ENCODE measurements at regions not wholly inside any gene's neighbourhood (a gene's known extent, or its start where the extent isn't known, plus 50 kb on each side); places are given as distances from the start of the nearest gene placed in this dataset.
"Not testable (repeated sequence)": the region's sequence is repeated elsewhere in the genome, so short reads cannot be mapped to it uniquely, and the experiment has no call there.

DNA sequence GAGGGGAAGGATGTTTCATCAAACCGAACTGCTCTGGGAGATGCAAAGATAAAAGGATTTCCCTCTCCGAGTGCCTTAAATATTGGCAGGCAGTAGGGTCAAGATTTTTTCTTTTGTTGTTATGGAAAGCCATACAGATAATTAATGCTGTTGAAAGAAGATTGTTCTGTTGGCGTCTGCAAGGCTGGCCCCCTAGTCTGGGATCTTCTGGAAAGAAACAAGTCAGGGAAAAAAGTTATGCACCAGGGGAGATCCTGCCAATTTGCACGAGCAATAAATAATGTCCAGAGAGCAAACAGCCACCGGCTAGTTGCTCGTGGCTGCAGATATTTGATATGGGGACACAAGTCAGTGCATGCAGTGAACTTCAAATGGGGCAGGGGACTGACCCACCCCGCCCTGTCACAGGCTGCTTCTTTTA is 202.1 kb upstream of the MYL2 start:
- TF ChIP-seq POLR2AphosphoS5 (IDR thresholded peaks at IDR 0.05) = no peak
- TF ChIP-seq, protein P1, sequence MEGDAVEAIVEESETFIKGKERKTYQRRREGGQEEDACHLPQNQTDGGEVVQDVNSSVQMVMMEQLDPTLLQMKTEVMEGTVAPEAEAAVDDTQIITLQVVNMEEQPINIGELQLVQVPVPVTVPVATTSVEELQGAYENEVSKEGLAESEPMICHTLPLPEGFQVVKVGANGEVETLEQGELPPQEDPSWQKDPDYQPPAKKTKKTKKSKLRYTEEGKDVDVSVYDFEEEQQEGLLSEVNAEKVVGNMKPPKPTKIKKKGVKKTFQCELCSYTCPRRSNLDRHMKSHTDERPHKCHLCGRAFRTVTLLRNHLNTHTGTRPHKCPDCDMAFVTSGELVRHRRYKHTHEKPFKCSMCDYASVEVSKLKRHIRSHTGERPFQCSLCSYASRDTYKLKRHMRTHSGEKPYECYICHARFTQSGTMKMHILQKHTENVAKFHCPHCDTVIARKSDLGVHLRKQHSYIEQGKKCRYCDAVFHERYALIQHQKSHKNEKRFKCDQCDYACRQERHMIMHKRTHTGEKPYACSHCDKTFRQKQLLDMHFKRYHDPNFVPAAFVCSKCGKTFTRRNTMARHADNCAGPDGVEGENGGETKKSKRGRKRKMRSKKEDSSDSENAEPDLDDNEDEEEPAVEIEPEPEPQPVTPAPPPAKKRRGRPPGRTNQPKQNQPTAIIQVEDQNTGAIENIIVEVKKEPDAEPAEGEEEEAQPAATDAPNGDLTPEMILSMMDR (IDR thresholded peaks at IDR 0.05) = no peak
- H3K27me3 ChIP-seq = peaks cover 0 to 15% of the 10 kb centered on the region in 2 donors
- H3K36me3 ChIP-seq = no peaks in the 10 kb centered on the region
- intact Hi-C loops (cut with DNase I; ENCODE audit: low total_unique reads) = no loop called here
- DNase-seq (ENCODE audit: low spot score in 2 of 2) = no peak
- H3K4me1 ChIP-seq = no peaks in the 10 kb centered on the region
- no peak overlapping the region for H3K4me3 ChIP-seq
- no peaks in the 10 kb centered on the region for H3K9me3 ChIP-seq
- H3K27ac ChIP-seq = no peak overlapping the region

DNA sequence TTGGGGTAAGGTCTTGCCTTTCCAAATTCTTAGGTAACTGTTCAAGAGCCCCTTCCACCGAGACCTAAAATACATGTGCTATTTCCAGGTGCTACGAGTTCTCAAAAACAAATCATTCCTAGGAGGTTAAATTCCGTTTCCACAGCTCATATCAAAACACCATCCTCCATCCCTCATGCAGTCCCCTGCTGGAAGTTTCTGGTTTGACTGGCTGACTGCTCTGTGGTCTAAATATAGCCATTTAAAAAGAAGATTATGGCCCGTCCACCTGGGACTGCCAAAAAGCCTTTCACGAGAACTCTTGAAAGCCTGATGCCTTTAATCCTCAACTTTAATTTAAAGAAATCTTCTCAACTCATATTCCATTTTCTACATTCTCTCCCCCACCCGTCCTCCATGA is 201.5 kb upstream of the MYL2 start:
- Histone ChIP-seq H3K36me3 (no peaks in the 10 kb centered on the region), H3K27me3 (peaks cover 0 to 15% of the 10 kb centered on the region in 2 donors), H3K4me1 (no peaks in the 10 kb centered on the region), H3K9me3 (no peaks in the 10 kb centered on the region), H3K4me3 (no peak overlapping the region), H3K27ac (no peak overlapping the region)
- TF ChIP-seq POLR2AphosphoS5 (IDR thresholded peaks at IDR 0.05) (no peak), POLR2A (IDR thresholded peaks at IDR 0.05) (no peak)
- TF ChIP-seq, protein P1 (IDR thresholded peaks at IDR 0.05) = no peak
- intact Hi-C loops (cut with DNase I; ENCODE audit: low total_unique reads) = no loop called here
- no peak for DNase-seq (ENCODE audit: low spot score in 2 of 2)

DNA sequence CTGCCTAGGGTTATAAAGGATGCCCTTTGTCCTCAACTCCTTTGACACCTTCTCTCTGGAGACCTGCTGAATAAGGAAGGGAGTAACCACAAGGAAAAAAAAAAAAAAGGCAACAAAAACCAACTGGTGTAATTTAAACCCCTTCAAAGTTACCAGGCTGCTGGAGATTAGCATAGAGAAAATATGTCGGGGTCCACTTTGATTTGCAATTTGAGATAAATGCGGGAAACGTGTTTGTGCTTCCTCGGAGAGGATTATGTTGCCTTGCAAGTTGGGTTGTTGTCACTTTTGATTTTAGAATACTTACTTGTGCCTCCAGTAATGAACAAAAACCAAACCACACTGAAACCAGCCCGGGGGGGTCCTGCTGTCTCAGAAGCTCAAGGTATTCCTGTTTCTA is 200.2 kb upstream of the MYL2 start:
- TF ChIP-seq POLR2AphosphoS5 (IDR thresholded peaks at IDR 0.05) (no peak), POLR2A (IDR thresholded peaks at IDR 0.05) (no peak)
- TF ChIP-seq, protein P1 (IDR thresholded peaks at IDR 0.05) = no peak
- intact Hi-C loops (cut with DNase I; ENCODE audit: low total_unique reads) = no loop called here
- H3K4me3 ChIP-seq = no peak overlapping the region

DNA sequence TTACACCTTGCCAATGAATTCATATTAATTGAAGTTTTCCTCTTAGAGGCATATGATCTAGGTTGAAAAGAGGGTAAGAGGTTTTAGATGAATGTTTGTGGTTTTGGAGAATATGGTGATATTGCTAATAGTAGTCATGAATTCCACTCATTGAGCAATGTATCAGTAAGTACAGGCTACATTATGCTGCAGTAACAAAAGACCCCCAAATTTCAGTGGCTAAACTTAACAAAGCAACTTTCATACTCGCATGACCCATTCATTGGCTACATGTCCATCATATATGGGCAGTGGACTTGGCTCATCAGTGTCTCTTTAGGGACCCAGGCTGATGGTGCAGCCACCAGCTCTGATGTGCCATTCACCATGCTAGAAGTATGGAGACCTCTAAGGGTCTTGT is 196.6 kb upstream of the MYL2 start:
- intact Hi-C loops (cut with DNase I; ENCODE audit: low total_unique reads) = no loop called here
- H3K4me3 ChIP-seq = no peak overlapping the region
- H3K4me1 ChIP-seq = no peaks in the 10 kb centered on the region
- peaks cover 0 to 15% of the 10 kb centered on the region in 2 donors for H3K27me3 ChIP-seq
- H3K27ac ChIP-seq = no peak overlapping the region
- DNase-seq (ENCODE audit: low spot score in 2 of 2) = no peak
- H3K9me3 ChIP-seq = no peaks in the 10 kb centered on the region
- TF ChIP-seq, protein P1 (IDR thresholded peaks at IDR 0.05) = no peak
- TF ChIP-seq POLR2AphosphoS5 (IDR thresholded peaks at IDR 0.05) (no peak), POLR2A (IDR thresholded peaks at IDR 0.05) (no peak)
- no peaks in the 10 kb centered on the region for H3K36me3 ChIP-seq

More for the DNA sequence above, 200.2 kb upstream of the MYL2 start:
- H3K36me3 ChIP-seq = no peaks in the 10 kb centered on the region
- no peak overlapping the region for H3K27ac ChIP-seq
- H3K27me3 ChIP-seq = peaks cover 0 to 15% of the 10 kb centered on the region in 2 donors
- H3K4me1 ChIP-seq = no peaks in the 10 kb centered on the region
- no peaks in the 10 kb centered on the region for H3K9me3 ChIP-seq
- DNase-seq (ENCODE audit: low spot score in 2 of 2) = no peak

DNA sequence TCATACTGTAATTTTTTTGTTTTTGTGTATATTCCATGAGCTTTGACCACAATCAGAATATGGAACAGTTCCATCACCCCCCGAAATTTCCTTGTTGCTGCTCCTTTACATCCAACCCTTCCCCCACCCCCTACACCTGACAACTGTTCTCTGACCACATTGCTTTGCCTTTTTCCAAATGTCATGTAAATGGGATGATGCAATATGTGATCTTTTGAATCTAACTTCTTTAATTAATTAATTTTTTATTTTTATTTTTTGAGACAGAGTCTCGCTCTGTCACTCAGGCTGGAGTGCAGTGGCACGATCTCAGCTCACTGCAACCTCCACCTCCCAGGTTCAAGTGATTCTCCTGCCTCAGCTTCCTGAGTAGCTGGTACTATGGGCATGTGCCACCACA is 192.9 kb upstream of the MYL2 start:
- H3K9me3 ChIP-seq; H3K36me3 ChIP-seq; DNase-seq (ENCODE audit: low spot score in 2 of 2); H3K4me1 ChIP-seq; intact Hi-C loops (cut with DNase I; ENCODE audit: low total_unique reads); H3K4me3 ChIP-seq; H3K27me3 ChIP-seq; H3K27ac ChIP-seq: not testable (repeated sequence)

Measured in breast epithelium (tissue), 4 donors.